ENCODE measurements at regions not wholly inside any gene's neighbourhood (a gene's known extent, or its start where the extent isn't known, plus 50 kb on each side); places are given as distances from the start of the nearest gene placed in this dataset.

GRCh38 chr2:198809976-198810375 is 647.8 kb downstream of the SATB2 start:
- H3K27me3 ChIP-seq (ENCODE audit: control insufficient read depth, insufficient read depth, low read length) = no peaks in the 10 kb centered on the region
- H3K9me3 ChIP-seq (ENCODE audit: control insufficient read depth, insufficient read depth, low read length) = no peaks in the 10 kb centered on the region
- H3K36me3 ChIP-seq (ENCODE audit: control insufficient read depth, insufficient read depth, low read length) = no peaks in the 10 kb centered on the region
- H3K27ac ChIP-seq (ENCODE audit: low read depth, low read length) = no peak overlapping the region
- H3K9ac ChIP-seq (ENCODE audit: low read depth, low read length) = no peak overlapping the region
- H3K4me3 ChIP-seq (ENCODE audit: low read depth, low read length) = no peak overlapping the region
- H3K4me1 ChIP-seq (ENCODE audit: control insufficient read depth, insufficient read depth, low read length) = no peaks in the 10 kb centered on the region

- Histone ChIP-seq H3K4me3 (ENCODE audit: low read depth, low read length) (no peak overlapping the region), H3K27ac (ENCODE audit: low read depth, low read length) (no peak overlapping the region), H3K27me3 (ENCODE audit: control insufficient read depth, insufficient read depth, low read length) (no peaks in the 10 kb centered on the region), H3K9me3 (ENCODE audit: control insufficient read depth, insufficient read depth, low read length) (no peaks in the 10 kb centered on the region), H3K4me1 (ENCODE audit: control insufficient read depth, insufficient read depth, low read length) (no peaks in the 10 kb centered on the region), H3K9ac (ENCODE audit: low read depth, low read length) (no peak overlapping the region), H3K36me3 (ENCODE audit: control insufficient read depth, insufficient read depth, low read length) (no peaks in the 10 kb centered on the region)
These were observed 650.6 kb downstream of the SATB2 start for GRCh38 chr2:198807131-198807530.

GRCh38 chr2:198795419-198795818 is 662.3 kb downstream of the SATB2 start:
- Histone ChIP-seq H3K9ac (ENCODE audit: low read depth, low read length) (no peak overlapping the region), H3K4me1 (ENCODE audit: control insufficient read depth, insufficient read depth, low read length) (no peaks in the 10 kb centered on the region), H3K4me3 (ENCODE audit: low read depth, low read length) (no peak overlapping the region), H3K27me3 (ENCODE audit: control insufficient read depth, insufficient read depth, low read length) (no peaks in the 10 kb centered on the region), H3K9me3 (ENCODE audit: control insufficient read depth, insufficient read depth, low read length) (no peaks in the 10 kb centered on the region), H3K27ac (ENCODE audit: low read depth, low read length) (no peak overlapping the region), H3K36me3 (ENCODE audit: control insufficient read depth, insufficient read depth, low read length) (no peaks in the 10 kb centered on the region)

GRCh38 chr2:198791623-198792022 is 666.1 kb downstream of the SATB2 start:
- Histone ChIP-seq H3K4me1 (ENCODE audit: control insufficient read depth, insufficient read depth, low read length) (peaks cover 19% of the 10 kb centered on the region), H3K36me3 (ENCODE audit: control insufficient read depth, insufficient read depth, low read length) (no peaks in the 10 kb centered on the region), H3K27ac (ENCODE audit: low read depth, low read length) (no peak overlapping the region), H3K4me3 (ENCODE audit: low read depth, low read length) (no peak overlapping the region), H3K9ac (ENCODE audit: low read depth, low read length) (no peak overlapping the region), H3K9me3 (ENCODE audit: control insufficient read depth, insufficient read depth, low read length) (no peaks in the 10 kb centered on the region), H3K27me3 (ENCODE audit: control insufficient read depth, insufficient read depth, low read length) (no peaks in the 10 kb centered on the region)

GRCh38 chr2:198788676-198789075 is 669.1 kb downstream of the SATB2 start:
- H3K36me3 ChIP-seq (ENCODE audit: control insufficient read depth, insufficient read depth, low read length) = no peaks in the 10 kb centered on the region
- H3K27me3 ChIP-seq (ENCODE audit: control insufficient read depth, insufficient read depth, low read length) = no peaks in the 10 kb centered on the region
- H3K4me3 ChIP-seq (ENCODE audit: low read depth, low read length) = no peak overlapping the region
- no peaks in the 10 kb centered on the region for H3K9me3 ChIP-seq (ENCODE audit: control insufficient read depth, insufficient read depth, low read length)
- no peak overlapping the region for H3K9ac ChIP-seq (ENCODE audit: low read depth, low read length)
- no peak overlapping the region for H3K27ac ChIP-seq (ENCODE audit: low read depth, low read length)
- peaks cover 19% of the 10 kb centered on the region for H3K4me1 ChIP-seq (ENCODE audit: control insufficient read depth, insufficient read depth, low read length)

- Histone ChIP-seq H3K27me3 (ENCODE audit: control insufficient read depth, insufficient read depth, low read length) (no peaks in the 10 kb centered on the region), H3K4me1 (ENCODE audit: control insufficient read depth, insufficient read depth, low read length) (no peaks in the 10 kb centered on the region), H3K36me3 (ENCODE audit: control insufficient read depth, insufficient read depth, low read length) (no peaks in the 10 kb centered on the region), H3K27ac (ENCODE audit: low read depth, low read length) (no peak overlapping the region), H3K9me3 (ENCODE audit: control insufficient read depth, insufficient read depth, low read length) (no peaks in the 10 kb centered on the region), H3K4me3 (ENCODE audit: low read depth, low read length) (no peak overlapping the region), H3K9ac (ENCODE audit: low read depth, low read length) (no peak overlapping the region)
These were observed 675.0 kb downstream of the SATB2 start for GRCh38 chr2:198782734-198783133.

GRCh38 chr2:198776616-198777406 is 680.9 kb downstream of the SATB2 start:
- Histone ChIP-seq H3K9me3 (ENCODE audit: control insufficient read depth, insufficient read depth, low read length) (no peaks in the 10 kb centered on the region), H3K27me3 (ENCODE audit: control insufficient read depth, insufficient read depth, low read length) (no peaks in the 10 kb centered on the region), H3K36me3 (ENCODE audit: control insufficient read depth, insufficient read depth, low read length) (no peaks in the 10 kb centered on the region), H3K27ac (ENCODE audit: low read depth, low read length) (no peak overlapping the region), H3K9ac (ENCODE audit: low read depth, low read length) (no peak overlapping the region), H3K4me3 (ENCODE audit: low read depth, low read length) (no peak overlapping the region), H3K4me1 (ENCODE audit: control insufficient read depth, insufficient read depth, low read length) (peaks cover 16% of the 10 kb centered on the region)

GRCh38 chr2:198775737-198776136 is 682.0 kb downstream of the SATB2 start:
- no peaks in the 10 kb centered on the region for H3K9me3 ChIP-seq (ENCODE audit: control insufficient read depth, insufficient read depth, low read length)
- H3K4me3 ChIP-seq (ENCODE audit: low read depth, low read length) = no peak overlapping the region

GRCh38 chr2:198774576-198774975 is 683.2 kb downstream of the SATB2 start:
- Histone ChIP-seq H3K27ac (ENCODE audit: low read depth, low read length) (no peak overlapping the region), H3K9ac (ENCODE audit: low read depth, low read length) (no peak overlapping the region), H3K27me3 (ENCODE audit: control insufficient read depth, insufficient read depth, low read length) (no peaks in the 10 kb centered on the region), H3K4me1 (ENCODE audit: control insufficient read depth, insufficient read depth, low read length) (peaks cover 16% of the 10 kb centered on the region), H3K9me3 (ENCODE audit: control insufficient read depth, insufficient read depth, low read length) (no peaks in the 10 kb centered on the region), H3K4me3 (ENCODE audit: low read depth, low read length) (no peak overlapping the region), H3K36me3 (ENCODE audit: control insufficient read depth, insufficient read depth, low read length) (no peaks in the 10 kb centered on the region)

More at GRCh38 chr2:198775737-198776136, 682.0 kb downstream of the SATB2 start:
- no peaks in the 10 kb centered on the region for H3K27me3 ChIP-seq (ENCODE audit: control insufficient read depth, insufficient read depth, low read length)
- peaks cover 16% of the 10 kb centered on the region for H3K4me1 ChIP-seq (ENCODE audit: control insufficient read depth, insufficient read depth, low read length)
- no peak overlapping the region for H3K27ac ChIP-seq (ENCODE audit: low read depth, low read length)
- H3K9ac ChIP-seq (ENCODE audit: low read depth, low read length) = no peak overlapping the region
- H3K36me3 ChIP-seq (ENCODE audit: control insufficient read depth, insufficient read depth, low read length) = no peaks in the 10 kb centered on the region

- Histone ChIP-seq H3K27ac (ENCODE audit: low read depth, low read length) (no peak overlapping the region), H3K9ac (ENCODE audit: low read depth, low read length) (no peak overlapping the region), H3K36me3 (ENCODE audit: control insufficient read depth, insufficient read depth, low read length) (no peaks in the 10 kb centered on the region), H3K4me3 (ENCODE audit: low read depth, low read length) (no peak overlapping the region), H3K9me3 (ENCODE audit: control insufficient read depth, insufficient read depth, low read length) (no peaks in the 10 kb centered on the region), H3K4me1 (ENCODE audit: control insufficient read depth, insufficient read depth, low read length) (no peaks in the 10 kb centered on the region; the same call in 1 of the 2 replicates), H3K27me3 (ENCODE audit: control insufficient read depth, insufficient read depth, low read length) (no peaks in the 10 kb centered on the region)
These were observed 690.0 kb downstream of the SATB2 start for GRCh38 chr2:198767694-198768093.

GRCh38 chr2:198763793-198764192 is 693.9 kb downstream of the SATB2 start:
- Histone ChIP-seq H3K9ac (ENCODE audit: low read depth, low read length) (no peak overlapping the region), H3K4me3 (ENCODE audit: low read depth, low read length) (no peak overlapping the region), H3K9me3 (ENCODE audit: control insufficient read depth, insufficient read depth, low read length) (no peaks in the 10 kb centered on the region), H3K27me3 (ENCODE audit: control insufficient read depth, insufficient read depth, low read length) (no peaks in the 10 kb centered on the region), H3K27ac (ENCODE audit: low read depth, low read length) (no peak overlapping the region), H3K4me1 (ENCODE audit: control insufficient read depth, insufficient read depth, low read length) (no peaks in the 10 kb centered on the region), H3K36me3 (ENCODE audit: control insufficient read depth, insufficient read depth, low read length) (no peaks in the 10 kb centered on the region)
